Muscle of arm (tissue), 1 donor: ENCODE measurements at regions not wholly inside any gene's neighbourhood (a gene's known extent, or its start where the extent isn't known, plus 50 kb on each side); places are given as distances from the start of the nearest gene placed in this dataset.
A peak's percentile ranks its signal among the peaks of the same experiment; 100 is the strongest.

ENCODE experiments used
- DNase-seq: peaks from one replicate; pipeline ENCODE4 v3.0.0-alpha.2; 2013

GRCh38 chr2:199025146-199025545 is 432.6 kb downstream of the SATB2 start:
- no peak for DNase-seq

- no peak for DNase-seq
These were observed 433.5 kb downstream of the SATB2 start for GRCh38 chr2:199024224-199024623.

- DNase-seq: peak; percentile 1
These were observed 437.7 kb downstream of the SATB2 start for GRCh38 chr2:199019898-199020507.

GRCh38 chr2:199018826-199019225 is 438.9 kb downstream of the SATB2 start:
- no peak for DNase-seq

- no peak for DNase-seq
These were observed 442.7 kb downstream of the SATB2 start for GRCh38 chr2:199015072-199015471.

DNA sequence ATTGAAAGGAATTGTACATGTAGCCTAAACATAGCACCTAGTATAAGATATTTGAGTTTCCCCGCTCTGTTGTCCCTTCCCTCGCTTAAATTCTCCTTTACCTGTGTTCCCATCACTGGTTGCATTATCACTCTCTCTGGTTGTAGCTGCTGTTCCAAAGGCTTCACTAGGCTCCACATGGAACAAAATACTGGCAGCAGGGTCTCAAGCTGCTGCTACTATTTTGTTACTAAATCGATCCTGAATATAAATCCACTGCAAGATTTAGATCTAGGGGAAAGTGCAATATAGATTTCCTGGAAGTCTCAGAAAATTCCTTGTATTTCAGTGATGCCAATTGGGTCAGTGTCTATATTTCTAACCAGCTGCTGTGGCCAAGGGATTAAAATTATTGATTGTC is 443.5 kb downstream of the SATB2 start:
- no peak for DNase-seq

- no peak for DNase-seq
These were observed 445.8 kb downstream of the SATB2 start for GRCh38 chr2:199011908-199012307.

DNA sequence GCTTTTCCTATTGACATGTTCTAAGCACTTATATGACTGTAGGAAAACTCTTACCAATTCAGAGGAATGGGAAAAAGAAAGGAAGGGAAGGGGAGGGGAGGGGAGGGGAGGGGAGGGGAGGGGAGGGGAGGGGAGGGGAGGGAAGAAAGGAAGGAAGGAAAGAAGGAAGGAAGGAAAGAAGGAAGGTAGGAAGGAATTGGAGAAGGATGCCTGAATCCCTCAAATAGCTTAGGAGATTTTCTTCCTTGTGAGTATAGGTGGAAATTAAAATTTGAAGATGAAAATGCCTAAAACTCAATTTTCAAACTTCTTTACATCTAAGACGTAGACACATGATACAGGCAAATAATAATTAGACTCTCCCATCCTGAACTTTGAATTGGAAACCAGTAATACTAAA is 463.1 kb downstream of the SATB2 start:
- no peak for DNase-seq

- no peak for DNase-seq
These were observed 466.3 kb downstream of the SATB2 start for GRCh38 chr2:198991431-198991830.

- DNase-seq: no peak
These were observed 482.0 kb downstream of the SATB2 start for GRCh38 chr2:198975779-198976178.

DNA sequence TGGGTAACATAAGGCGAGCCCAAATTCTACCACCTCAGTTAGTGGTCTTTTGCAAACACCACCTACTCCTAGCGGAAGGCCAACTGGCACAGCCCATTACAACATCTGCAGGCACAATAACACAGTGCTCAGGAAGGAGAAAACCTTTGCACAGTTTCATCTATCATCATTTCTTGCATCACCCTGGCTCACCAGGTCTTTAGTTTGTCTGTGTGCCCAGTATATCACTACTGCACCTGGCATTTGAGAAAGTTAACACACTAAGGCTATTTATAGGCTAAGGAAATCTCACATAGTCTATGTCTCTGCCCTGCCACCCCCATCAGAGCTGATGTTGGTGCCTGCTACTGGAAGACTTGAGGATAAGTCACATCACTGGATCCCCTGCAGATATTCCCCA is 484.0 kb downstream of the SATB2 start:
- DNase-seq: no peak

DNA sequence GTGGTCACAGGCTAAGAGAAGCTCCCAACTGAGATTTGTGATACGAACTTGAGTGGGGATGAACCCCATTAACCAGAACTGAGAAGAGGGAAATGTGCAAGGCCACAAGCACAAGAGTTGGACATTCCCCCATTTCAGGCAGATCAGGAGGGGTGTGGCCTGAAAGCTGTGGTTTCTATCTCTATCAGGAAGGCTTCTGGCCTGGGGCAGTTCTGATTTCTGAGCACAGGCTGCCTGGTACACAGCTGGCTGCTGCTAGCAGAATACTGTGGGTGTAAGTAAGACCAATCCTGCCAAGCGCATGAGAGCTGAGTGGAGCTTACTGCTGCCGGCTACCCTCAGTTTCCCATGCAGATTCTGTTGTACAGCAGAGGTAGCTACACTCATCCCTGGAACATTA is 484.6 kb downstream of the SATB2 start:
- DNase-seq: no peak

DNA sequence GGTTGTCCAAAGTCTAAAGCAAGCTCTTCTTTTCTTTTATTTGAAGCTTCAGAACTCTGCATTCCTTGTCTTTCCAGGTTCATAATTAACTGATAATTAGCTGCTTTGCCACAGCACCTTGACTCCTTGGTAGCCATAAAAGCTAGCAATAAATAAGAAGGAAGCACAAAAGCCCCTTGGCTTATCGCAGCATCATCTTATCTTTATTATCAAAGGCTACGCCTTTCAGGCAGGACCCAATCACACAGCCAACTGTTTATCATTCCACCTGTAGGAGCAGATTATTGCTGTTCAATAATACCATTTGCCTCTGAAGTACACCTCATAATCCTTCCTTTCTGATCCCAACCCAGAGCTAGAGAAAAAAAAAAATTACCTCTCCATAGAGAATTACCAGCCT is 489.2 kb downstream of the SATB2 start:
- no peak for DNase-seq

DNA sequence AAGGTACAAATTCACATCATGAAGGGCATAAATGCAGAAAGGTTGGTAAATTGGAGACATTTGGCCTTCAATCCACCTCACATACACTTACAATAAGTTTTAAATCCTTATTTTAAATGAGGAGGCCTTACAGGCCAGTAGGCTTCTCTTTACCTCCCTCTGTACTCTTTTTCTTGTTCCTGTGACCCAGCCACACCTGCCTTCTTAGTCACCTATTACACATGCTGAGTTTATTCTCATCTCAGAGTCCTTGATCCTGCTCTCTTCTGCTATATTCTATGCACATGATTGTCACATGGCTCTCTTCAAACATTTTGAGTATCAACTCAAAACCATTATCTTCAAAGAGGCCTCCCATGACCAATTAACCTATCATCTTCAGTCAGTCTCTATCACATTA is 491.5 kb downstream of the SATB2 start:
- no peak for DNase-seq

- DNase-seq: no peak
These were observed 496.2 kb downstream of the SATB2 start for GRCh38 chr2:198961547-198961946.

GRCh38 chr2:198957181-198957580 is 500.6 kb downstream of the SATB2 start:
- DNase-seq: no peak

GRCh38 chr2:198953328-198953727 is 504.4 kb downstream of the SATB2 start:
- DNase-seq: no peak

- no peak for DNase-seq
These were observed 506.9 kb downstream of the SATB2 start for GRCh38 chr2:198950803-198951202.

DNA sequence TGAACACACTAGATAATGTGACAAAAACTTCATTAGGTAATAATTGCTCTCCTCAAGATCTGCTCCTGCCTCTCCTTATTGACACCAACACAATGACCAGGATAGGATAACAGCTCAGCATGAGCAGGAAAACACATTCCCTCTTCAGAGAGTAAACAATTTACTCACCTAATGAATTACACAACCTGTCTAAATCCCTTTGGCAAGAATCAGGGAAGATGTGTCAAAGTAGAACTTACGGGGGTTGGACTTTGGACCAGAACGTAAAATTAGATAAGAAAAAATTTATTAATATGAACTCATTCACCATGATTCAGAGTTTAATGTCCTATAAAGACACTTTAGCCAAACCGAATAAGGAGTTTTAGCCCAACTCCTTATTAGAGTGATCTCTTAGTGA is 512.2 kb downstream of the SATB2 start:
- no peak for DNase-seq

DNA sequence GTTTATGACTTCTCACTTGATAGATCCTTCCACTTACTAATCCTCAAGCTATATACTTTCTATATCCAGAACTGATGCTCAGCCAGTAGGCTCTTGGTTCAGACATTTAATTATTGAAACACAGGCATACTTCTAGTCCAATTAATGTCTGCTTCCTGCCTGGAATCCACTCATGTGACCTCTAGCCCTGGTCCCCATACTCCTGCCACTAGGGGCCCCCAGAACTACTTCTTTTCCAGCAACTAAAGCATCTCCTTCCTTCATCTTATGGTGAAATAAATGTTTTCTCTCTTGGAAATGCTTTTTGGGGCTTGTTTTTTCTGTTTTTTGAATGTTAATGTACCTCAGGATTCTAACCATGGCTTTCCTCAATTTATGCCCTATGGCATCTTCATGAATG is 527.6 kb downstream of the SATB2 start:
- DNase-seq: no peak

- no peak for DNase-seq
These were observed 529.7 kb downstream of the SATB2 start for GRCh38 chr2:198928026-198928425.

- DNase-seq: no peak
These were observed 539.6 kb downstream of the SATB2 start for GRCh38 chr2:198917926-198918720.

- DNase-seq: no peak
These were observed 540.5 kb downstream of the SATB2 start for GRCh38 chr2:198917275-198917674.

DNA sequence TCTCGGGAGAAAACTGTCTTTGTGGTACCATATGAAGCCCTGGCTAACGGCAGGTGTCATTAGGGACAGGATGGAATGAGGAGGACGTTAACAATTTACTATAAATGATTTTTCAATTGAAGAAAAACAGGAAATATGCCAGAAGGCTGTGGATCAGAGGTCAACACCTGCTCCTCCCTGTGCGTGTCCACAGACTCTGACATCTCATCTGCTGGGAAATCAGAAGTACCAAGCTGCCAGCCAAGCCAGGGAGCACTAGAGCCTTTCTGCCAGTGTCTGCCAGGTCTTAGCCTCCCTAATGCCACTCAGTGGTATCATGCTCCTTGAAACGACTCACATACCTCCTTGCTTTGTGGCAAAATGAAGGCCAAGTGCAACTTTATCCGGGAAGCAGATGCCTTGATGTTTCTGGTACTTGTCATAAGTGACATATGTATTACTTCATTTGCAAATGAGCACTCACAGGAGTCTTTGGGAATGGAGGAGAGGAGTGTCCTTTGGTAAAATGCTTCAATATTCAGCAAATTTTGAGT is 541.1 kb downstream of the SATB2 start:
- no peak for DNase-seq
